A673 (cell line): ENCODE measurements at regions not wholly inside any gene's neighbourhood (a gene's known extent, or its start where the extent isn't known, plus 50 kb on each side); places are given as distances from the start of the nearest gene placed in this dataset.

Experiments
- BruUV-seq: library from RNA; stranded (reverse); fragments of 400-500 nt; replicated peaks from 2 replicates; lab custom pipeline; 2021; lab: Mats Ljungman, UMichigan
- CTCF ChIA-PET: fragments of 300-600 bp; sonication (Branson Sonifier 250); formaldehyde crosslinking; loops from one replicate; lab custom pipeline; 2022; ENCODE audit warnings: antibody characterized with exemption; lab: Charles Lee
- POLR2A ChIA-PET: fragments of 300-600 bp; sonication (Branson Sonifier 250); formaldehyde crosslinking; loops from one replicate; lab custom pipeline; 2022; ENCODE audit warnings: antibody characterized with exemption; ENCODE audit not compliant: low non-redundant PET; lab: Charles Lee
- DNase-seq: peaks from one replicate; pipeline ENCODE4 v3.0.0-alpha.2; 2015; ENCODE audit warnings: low spot score
- H3K27ac ChIP-seq: fragments of 200-600 bp; sonication (generic); 2 replicates; pipeline ENCODE4 v1.5.1; 2016; ENCODE audit warnings: mixed run types, low read depth, mild to moderate bottlenecking, mixed read lengths, antibody characterized with exemption, low read length; ENCODE audit not compliant: poor library complexity, severe bottlenecking
- H3K27me3 ChIP-seq: fragments of 200-600 bp; sonication (generic); replicated peaks from 2 replicates; pipeline ENCODE4 v1.6.1; 2017; ENCODE audit warnings: mixed run types, low read depth, mild to moderate bottlenecking, mixed read lengths, antibody characterized with exemption, low read length; ENCODE audit not compliant: insufficient read depth, poor library complexity
- H3K36me3 ChIP-seq: fragments of 200-600 bp; sonication (generic); 2 replicates; pipeline ENCODE4 v1.6.1; 2016; ENCODE audit warnings: mixed run types, mild to moderate bottlenecking, mixed read lengths, antibody characterized with exemption, low read length; ENCODE audit not compliant: insufficient read depth, poor library complexity, severe bottlenecking
- H3K4me1 ChIP-seq: fragments of 200-600 bp; sonication (generic); 2 replicates; pipeline ENCODE4 v1.6.1; 2017; ENCODE audit warnings: mixed run types, mild to moderate bottlenecking, mixed read lengths, antibody characterized with exemption, low read length; ENCODE audit not compliant: insufficient read depth, poor library complexity, severe bottlenecking
- H3K4me3 ChIP-seq: fragments of 200-600 bp; sonication (generic); 2 replicates; pipeline ENCODE4 v1.5.1; 2016; ENCODE audit warnings: low read depth, mixed run types, mild to moderate bottlenecking, mixed read lengths, low read length; ENCODE audit not compliant: poor library complexity, severe bottlenecking
- H3K9me3 ChIP-seq: fragments of 200-600 bp; sonication (generic); 2 replicates; pipeline ENCODE4 v1.6.1; 2016; ENCODE audit warnings: mixed run types, low read depth, mild to moderate bottlenecking, mixed read lengths, antibody characterized with exemption, low read length; ENCODE audit not compliant: poor library complexity, severe bottlenecking
- EZH2 ChIP-seq: fragments of 200-600 bp; sonication (generic); IDR thresholded peaks from 2 replicates; pipeline ENCODE4 v1.6.1; 2017; ENCODE audit warnings: borderline replicate concordance, low read depth, mild to moderate bottlenecking, mixed read lengths, antibody characterized with exemption, low read length; ENCODE audit not compliant: poor library complexity, severe bottlenecking
- intact Hi-C: fragments of 100-400 bp; cut with micrococcal nuclease; formaldehyde crosslinking; loops from one replicate; pipeline ENCODE4 v1.10.0; 2022; ENCODE audit not compliant: unreplicated experiment
- TF ChIP-seq, protein P1 (sequence below): fragments of 300-800, 200-600 bp; sonication (generic); conservative IDR thresholded peaks from 2 replicates; pipeline ENCODE4 v1.5.1; 2017; ENCODE audit warnings: low read depth, mild to moderate bottlenecking, antibody characterized with exemption, low read length, moderate library complexity, mixed read lengths

DNA sequence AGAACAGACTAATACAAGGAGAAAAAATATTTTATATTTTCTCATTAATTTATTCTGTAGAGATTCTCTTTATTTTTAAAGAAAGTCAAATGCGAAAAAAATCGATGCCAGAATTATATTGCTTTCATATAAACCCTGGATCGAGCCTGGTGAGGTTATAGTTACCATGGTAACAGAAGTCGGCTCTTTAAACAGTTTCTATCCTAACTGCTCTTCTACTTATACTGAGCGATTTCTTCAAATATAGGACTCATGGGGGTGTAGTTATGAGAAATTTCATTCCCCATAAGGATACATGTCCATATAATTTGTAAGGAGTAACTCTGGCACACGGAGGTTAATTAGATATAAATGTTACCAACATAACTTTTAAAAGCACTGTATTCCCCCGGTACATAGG is 973.5 kb upstream of the NCAM2 start:
- POLR2A ChIA-PET, result no interaction called here
- Histone ChIP-seq H3K27me3 (no peaks in the 10 kb centered on the region), H3K4me3 (no peak overlapping the region), H3K27ac (no peak overlapping the region), H3K36me3 (no peaks in the 10 kb centered on the region), H3K9me3 (peaks cover 12% of the 10 kb centered on the region), H3K4me1 (no peaks in the 10 kb centered on the region)
- intact Hi-C loops, result no loop called here
- no TSS peak for BruUV-seq
- TF ChIP-seq, protein P1, sequence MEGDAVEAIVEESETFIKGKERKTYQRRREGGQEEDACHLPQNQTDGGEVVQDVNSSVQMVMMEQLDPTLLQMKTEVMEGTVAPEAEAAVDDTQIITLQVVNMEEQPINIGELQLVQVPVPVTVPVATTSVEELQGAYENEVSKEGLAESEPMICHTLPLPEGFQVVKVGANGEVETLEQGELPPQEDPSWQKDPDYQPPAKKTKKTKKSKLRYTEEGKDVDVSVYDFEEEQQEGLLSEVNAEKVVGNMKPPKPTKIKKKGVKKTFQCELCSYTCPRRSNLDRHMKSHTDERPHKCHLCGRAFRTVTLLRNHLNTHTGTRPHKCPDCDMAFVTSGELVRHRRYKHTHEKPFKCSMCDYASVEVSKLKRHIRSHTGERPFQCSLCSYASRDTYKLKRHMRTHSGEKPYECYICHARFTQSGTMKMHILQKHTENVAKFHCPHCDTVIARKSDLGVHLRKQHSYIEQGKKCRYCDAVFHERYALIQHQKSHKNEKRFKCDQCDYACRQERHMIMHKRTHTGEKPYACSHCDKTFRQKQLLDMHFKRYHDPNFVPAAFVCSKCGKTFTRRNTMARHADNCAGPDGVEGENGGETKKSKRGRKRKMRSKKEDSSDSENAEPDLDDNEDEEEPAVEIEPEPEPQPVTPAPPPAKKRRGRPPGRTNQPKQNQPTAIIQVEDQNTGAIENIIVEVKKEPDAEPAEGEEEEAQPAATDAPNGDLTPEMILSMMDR, result no peak
- TF ChIP-seq EZH2, result no peak
- DNase-seq, result no peak
- CTCF ChIA-PET, result no interaction called here

DNA sequence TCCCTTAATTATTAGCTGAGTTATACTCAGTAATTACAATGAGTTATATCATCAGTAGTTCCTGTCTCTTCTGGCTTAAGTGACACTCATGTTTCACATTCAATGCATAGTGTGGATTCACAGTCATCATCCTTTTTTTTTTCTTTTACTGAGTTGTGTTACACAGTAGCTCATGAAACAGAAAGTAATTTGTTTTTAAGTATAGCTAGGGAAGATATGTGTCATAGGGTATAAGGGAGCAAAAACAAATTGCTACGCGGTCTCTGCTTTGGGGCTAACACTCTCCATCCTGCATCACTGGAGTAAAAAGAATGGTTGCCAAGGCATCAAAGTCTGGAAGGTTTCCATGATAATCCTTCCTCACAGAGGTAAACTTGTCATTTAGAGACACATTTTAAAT is 971.7 kb upstream of the NCAM2 start:
- intact Hi-C loops, result no loop called here
- H3K9me3 ChIP-seq, result peaks cover 12% of the 10 kb centered on the region
- H3K4me1 ChIP-seq, result no peaks in the 10 kb centered on the region
- no peak overlapping the region for H3K4me3 ChIP-seq
- TF ChIP-seq EZH2, result no peak
- TF ChIP-seq, protein P1, result no peak
- BruUV-seq, result no TSS peak
- no peak overlapping the region for H3K27ac ChIP-seq
- H3K36me3 ChIP-seq, result no peaks in the 10 kb centered on the region
- ChIA-PET POLR2A (no interaction called here), CTCF (no interaction called here)
- no peaks in the 10 kb centered on the region for H3K27me3 ChIP-seq
- DNase-seq, result no peak

DNA sequence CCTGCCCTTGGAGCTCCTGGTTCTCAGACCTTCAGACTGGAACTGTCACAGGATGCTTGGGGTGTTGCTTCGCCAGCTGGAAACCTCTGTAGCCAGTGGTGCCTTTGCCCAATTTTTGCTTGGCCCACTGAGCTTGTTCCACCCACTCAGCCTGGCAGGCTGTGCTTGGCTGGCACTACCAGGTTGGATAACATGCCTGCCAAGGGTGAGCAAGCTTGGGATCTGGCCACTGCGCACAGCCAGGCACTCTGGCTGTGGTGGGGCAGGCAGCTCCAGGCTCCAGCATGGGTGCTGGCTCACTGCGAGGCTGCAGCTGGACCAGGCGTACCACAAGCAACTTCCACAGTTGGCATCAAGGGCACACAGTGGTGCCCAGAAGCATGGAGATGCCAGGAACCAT is 967.8 kb upstream of the NCAM2 start:
- H3K4me1 ChIP-seq, result no peaks in the 10 kb centered on the region
- POLR2A ChIA-PET, result no interaction called here
- TF ChIP-seq EZH2, result no peak
- TF ChIP-seq, protein P1, result no peak
- intact Hi-C loops, result no loop called here
- peaks cover 9% of the 10 kb centered on the region for H3K9me3 ChIP-seq
- no peaks in the 10 kb centered on the region for H3K27me3 ChIP-seq
- no peak for DNase-seq
- CTCF ChIA-PET, result no interaction called here
- no peaks in the 10 kb centered on the region for H3K36me3 ChIP-seq
- BruUV-seq, result no TSS peak
- no peak overlapping the region for H3K4me3 ChIP-seq
- no peak overlapping the region for H3K27ac ChIP-seq
